Right lobe of liver (tissue), 6 donors: ENCODE measurements at regions not wholly inside any gene's neighbourhood (a gene's known extent, or its start where the extent isn't known, plus 50 kb on each side); places are given as distances from the start of the nearest gene placed in this dataset.

Source experiments
- ATAC-seq, 4 donors: fragments of 200-7000 bp; cut with Tn5 transposase; one replicate each; pipeline ENCODE4 v1.9.1; 2020; ENCODE audit warnings: mild to moderate bottlenecking in 4 of 4, moderate library complexity in 4 of 4
- DNase-seq, 3 donors: peaks; one replicate each; pipeline ENCODE4 v3.0.0-alpha.2; 2020
- H3K27ac ChIP-seq, 3 donors: fragments of 200-600 bp; one replicate each; pipeline ENCODE4 v1.8.0; 2022
- H3K27me3 ChIP-seq, 2 donors: fragments of 200-600 bp; one replicate each; pipeline ENCODE4 v1.8.0; 2022
- H3K36me3 ChIP-seq, 4 donors: fragments of 200-600 bp; sonication (generic) in 1 of 4; one replicate each; pipeline versions ENCODE4 v1.5.1 to v1.8.0; 2017 to 2022; ENCODE audit warnings: control low read depth in 1 of 4
- H3K4me1 ChIP-seq, 4 donors: fragments of 200-600 bp; sonication (generic) in 1 of 4; one replicate each; pipeline versions ENCODE4 v1.5.1 to v1.8.0; 2017 to 2022; ENCODE audit warnings: control low read depth in 1 of 4
- H3K4me3 ChIP-seq, 3 donors: fragments of 200-600 bp; one replicate each; pipeline ENCODE4 v1.8.0; 2022
- H3K9me3 ChIP-seq, 4 donors: fragments of 200-600 bp; sonication (generic) in 1 of 4; one replicate each; pipeline versions ENCODE4 v1.5.1 to v1.8.0; 2017 to 2022; ENCODE audit warnings: control low read depth in 1 of 4
- POLR2A ChIP-seq: fragments of 450-650 bp; IDR thresholded peaks from one replicate; pipeline ENCODE4 v1.6.1; 2017; ENCODE audit warnings: antibody characterized with exemption, mild to moderate bottlenecking
- WGBS: methylation state at CpG from one replicate; pipeline ENCODE4 v1.1.6; 2018; ENCODE audit warnings: low coverage, low lambda C conversion rate; ENCODE audit not compliant: insufficient coverage; ENCODE audit errors: missing lambda C conversion rate; 5-methylcytosine and 5-hydroxymethylcytosine counted together
- intact Hi-C, 2 donors: fragments of 100-400 bp; cut with DNase I; formaldehyde crosslinking; loops; one replicate each; pipeline versions ENCODE4 v1.11.2 to v1.14.1; 2022
- TF ChIP-seq, protein P1 (sequence below), 4 donors: fragments of 200-600 bp in 3 of 4; fragments of 450-650 bp in 1 of 4; IDR thresholded peaks; one replicate each; pipeline versions ENCODE4 v1.5.1 to v1.8.0; 2016 to 2022; ENCODE audit warnings: antibody characterized with exemption in 4 of 4, mild to moderate bottlenecking in 2 of 4
- donor health status: DM: no; HTN: yes; CAD: no.
- donor health status: DM: no; HTN: no; CAD: no.
- donor health status: DM: no; HTN: no; CAD: no.
- donor health status: DM: no; HTN: yes; CAD: no.
- donor health status: DM: no; HTN: yes; CAD: no.

DNA sequence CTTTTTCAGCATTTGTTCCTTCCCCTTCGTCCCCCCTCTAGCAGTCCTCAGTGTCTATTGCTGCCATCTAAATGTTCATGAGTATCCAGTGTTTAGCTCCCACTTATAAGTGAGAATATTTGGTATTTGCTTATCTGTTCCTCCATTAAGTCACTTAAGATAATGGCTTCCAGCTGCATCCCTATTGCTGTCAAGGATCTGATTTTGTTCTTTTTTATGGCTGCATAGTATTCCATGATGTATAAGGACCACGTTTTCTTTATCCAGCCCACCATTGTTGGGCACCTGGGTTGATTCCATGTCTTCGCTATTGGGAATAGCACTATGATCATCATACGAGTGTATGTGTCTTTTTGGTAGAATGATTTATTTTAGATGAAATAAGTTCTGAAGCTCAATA is 166.9 kb upstream of the NCK2 start:
- Histone ChIP-seq H3K27me3 (no peaks in the 10 kb centered on the region), H3K4me3 (no peak overlapping the region), H3K27ac (no peak overlapping the region), H3K4me1 (no peaks in the 10 kb centered on the region), H3K36me3 (no peaks in the 10 kb centered on the region), H3K9me3 (no peaks in the 10 kb centered on the region)
- ATAC-seq (no peak), DNase-seq (no peak)
- 69% methylated on average over 4 of the region's 4 CpGs for WGBS
- intact Hi-C loops, result no loop called here
- TF ChIP-seq, protein P1, sequence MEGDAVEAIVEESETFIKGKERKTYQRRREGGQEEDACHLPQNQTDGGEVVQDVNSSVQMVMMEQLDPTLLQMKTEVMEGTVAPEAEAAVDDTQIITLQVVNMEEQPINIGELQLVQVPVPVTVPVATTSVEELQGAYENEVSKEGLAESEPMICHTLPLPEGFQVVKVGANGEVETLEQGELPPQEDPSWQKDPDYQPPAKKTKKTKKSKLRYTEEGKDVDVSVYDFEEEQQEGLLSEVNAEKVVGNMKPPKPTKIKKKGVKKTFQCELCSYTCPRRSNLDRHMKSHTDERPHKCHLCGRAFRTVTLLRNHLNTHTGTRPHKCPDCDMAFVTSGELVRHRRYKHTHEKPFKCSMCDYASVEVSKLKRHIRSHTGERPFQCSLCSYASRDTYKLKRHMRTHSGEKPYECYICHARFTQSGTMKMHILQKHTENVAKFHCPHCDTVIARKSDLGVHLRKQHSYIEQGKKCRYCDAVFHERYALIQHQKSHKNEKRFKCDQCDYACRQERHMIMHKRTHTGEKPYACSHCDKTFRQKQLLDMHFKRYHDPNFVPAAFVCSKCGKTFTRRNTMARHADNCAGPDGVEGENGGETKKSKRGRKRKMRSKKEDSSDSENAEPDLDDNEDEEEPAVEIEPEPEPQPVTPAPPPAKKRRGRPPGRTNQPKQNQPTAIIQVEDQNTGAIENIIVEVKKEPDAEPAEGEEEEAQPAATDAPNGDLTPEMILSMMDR (IDR thresholded peaks at IDR 0.05), result no peak
- TF ChIP-seq POLR2A, result no peak

DNA sequence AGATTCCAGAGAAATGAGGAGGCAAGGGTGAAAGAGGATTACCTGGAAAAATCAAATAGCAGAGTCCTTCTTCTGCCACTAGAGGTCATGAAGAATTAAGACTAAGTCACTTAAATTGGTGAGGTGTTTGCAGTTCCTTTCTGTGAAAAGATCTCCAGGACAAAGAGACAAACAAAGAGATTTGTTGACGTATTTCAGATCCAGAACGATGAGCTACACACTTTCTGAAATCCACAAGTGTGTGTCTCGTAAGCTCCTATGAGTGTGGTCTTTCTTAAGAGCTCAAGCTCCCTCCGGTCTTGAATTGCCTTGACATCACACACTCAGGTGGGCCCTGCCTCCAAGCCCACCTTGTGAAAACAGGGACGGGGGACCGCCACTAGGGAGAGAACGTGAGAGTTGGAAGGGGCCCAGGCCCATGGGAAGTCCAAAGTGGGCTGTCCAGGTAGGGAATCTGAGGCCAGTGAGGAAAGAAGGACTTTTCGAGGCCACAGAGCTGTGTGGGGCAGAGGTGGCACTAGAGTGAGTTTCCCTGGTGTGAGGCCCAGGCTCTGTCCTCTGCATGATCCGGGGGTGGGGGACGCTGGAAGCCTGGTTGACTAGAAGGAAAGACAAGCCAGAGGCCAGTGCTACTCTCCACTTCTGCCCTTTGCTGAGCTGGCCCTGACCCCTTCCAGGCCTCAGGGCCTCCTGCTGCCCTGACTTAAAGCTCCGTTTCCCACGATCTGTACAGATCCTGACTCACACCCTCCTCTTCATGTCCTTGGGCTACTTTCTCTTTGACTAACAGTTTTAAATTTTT is 168.1 kb upstream of the NCK2 start:
- Histone ChIP-seq H3K4me3 (no peak overlapping the region), H3K27me3 (no peaks in the 10 kb centered on the region), H3K36me3 (no peaks in the 10 kb centered on the region), H3K27ac (no peak overlapping the region), H3K4me1 (no peaks in the 10 kb centered on the region), H3K9me3 (no peaks in the 10 kb centered on the region)
- TF ChIP-seq, protein P1 (IDR thresholded peaks at IDR 0.05), result peak; percentile 59 to 65 (median 62)
- TF ChIP-seq POLR2A, result no peak
- DNase-seq, result no peak
- ATAC-seq, result peak; percentile 65 to 85 (median 74)
- WGBS, result 29% methylated on average over 6 of the region's 12 CpGs
- intact Hi-C loops, result no loop called here

DNA sequence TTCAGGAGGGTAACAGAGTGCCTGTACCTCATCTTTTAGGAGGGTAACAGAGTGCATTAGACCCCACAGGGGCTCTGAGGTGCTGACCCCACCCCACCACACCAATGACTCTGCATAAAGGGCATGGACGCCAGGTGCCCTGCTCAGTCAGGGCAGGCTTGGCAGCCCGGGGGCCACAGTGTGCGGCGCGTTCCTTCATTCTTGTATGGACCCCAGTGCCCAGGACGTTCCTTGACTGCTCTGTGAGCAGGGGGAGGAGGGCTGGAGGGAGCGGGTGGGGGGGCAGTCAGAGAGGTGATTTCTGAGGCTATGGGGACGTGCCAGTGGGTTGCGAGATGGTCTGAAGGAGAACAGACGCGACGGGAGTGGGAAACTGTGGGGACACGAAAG is 168.7 kb upstream of the NCK2 start:
- Histone ChIP-seq H3K4me1 (no peaks in the 10 kb centered on the region), H3K27me3 (no peaks in the 10 kb centered on the region), H3K36me3 (no peaks in the 10 kb centered on the region), H3K27ac (no peak overlapping the region), H3K4me3 (no peak overlapping the region), H3K9me3 (no peaks in the 10 kb centered on the region)
- DNase-seq (no peak), ATAC-seq (no peak)
- 12% methylated on average over 8 of the region's 13 CpGs for WGBS
- no peak for TF ChIP-seq POLR2A
- TF ChIP-seq, protein P1 (IDR thresholded peaks at IDR 0.05), result no peak
- intact Hi-C loops, result no loop called here

DNA sequence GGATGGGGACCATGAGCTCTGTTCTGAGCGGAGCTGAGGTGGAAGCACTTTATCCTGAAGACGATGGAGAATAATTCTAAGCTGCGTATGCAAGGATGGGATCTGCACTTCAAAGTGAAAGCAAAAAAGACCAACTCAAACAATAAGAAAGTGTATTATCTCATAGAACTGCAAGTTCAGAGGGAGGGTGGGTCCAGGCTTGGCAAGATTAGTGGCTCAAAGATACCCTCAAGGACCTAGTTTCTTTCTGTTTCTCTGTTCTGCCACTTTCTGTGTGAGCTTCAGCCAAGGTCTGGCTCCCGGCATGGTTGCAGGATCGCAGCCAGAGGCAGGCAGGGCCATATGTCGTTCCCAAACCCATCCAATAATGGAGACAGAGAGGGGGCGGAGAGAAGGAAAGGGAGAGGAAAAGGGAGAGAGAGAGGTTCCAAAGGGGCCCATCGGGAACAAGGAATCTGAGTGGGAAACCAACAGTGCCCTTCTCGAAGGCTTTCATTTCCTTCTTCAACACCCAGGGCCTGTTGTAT is 169.2 kb upstream of the NCK2 start:
- H3K4me3 ChIP-seq, result no peak overlapping the region
- H3K27me3 ChIP-seq, result no peaks in the 10 kb centered on the region
- 37% methylated on average over 6 of the region's 9 CpGs for WGBS
- intact Hi-C loops, result no loop called here
- TF ChIP-seq POLR2A, result no peak
- TF ChIP-seq, protein P1 (IDR thresholded peaks at IDR 0.05), result no peak
- no peaks in the 10 kb centered on the region for H3K9me3 ChIP-seq
- no peak for ATAC-seq
- no peaks in the 10 kb centered on the region for H3K36me3 ChIP-seq
- DNase-seq, result no peak
- no peaks in the 10 kb centered on the region for H3K4me1 ChIP-seq
- H3K27ac ChIP-seq, result no peak overlapping the region
